ENCODE measurements at regions not wholly inside any gene's neighbourhood (a gene's known extent, or its start where the extent isn't known, plus 50 kb on each side); places are given as distances from the start of the nearest gene placed in this dataset.
A peak's percentile ranks its signal among the peaks of the same experiment; 100 is the strongest.

- Histone ChIP-seq H3K9me3 (ENCODE audit: insufficient read depth, low read depth, low read length) (no peaks in the 10 kb centered on the region), H2AFZ (ENCODE audit: insufficient read depth, low read length, poor library complexity) (no peak overlapping the region), H3K79me2 (ENCODE audit: control insufficient read depth, insufficient read depth, low read length, poor library complexity) (no peaks in the 10 kb centered on the region), H3K4ac (ENCODE audit: low read depth, low read length) (no peak overlapping the region), H3K23ac (ENCODE audit: low read length) (no peak overlapping the region), H2BK5ac (ENCODE audit: low read depth, low read length, poor library complexity) (no peak overlapping the region), H4K8ac (ENCODE audit: low read depth, low read length) (no peak overlapping the region), H3K27me3 (ENCODE audit: insufficient read depth, low read length) (no peaks in the 10 kb centered on the region), H4K91ac (ENCODE audit: low read depth, low read length) (no peak overlapping the region), H4K12ac (ENCODE audit: low read depth, low read length) (no peak overlapping the region), H2BK120ac (ENCODE audit: insufficient read depth, low read length, poor library complexity) (no peak overlapping the region), H3K36me3 (ENCODE audit: control insufficient read depth in 1 of 2, insufficient read depth in 2 of 2, low read length in 2 of 2) (no peaks in the 10 kb centered on the region), H3K14ac (ENCODE audit: low read length) (no peak overlapping the region), H2BK12ac (ENCODE audit: low read length) (no peak overlapping the region), H3K9ac (ENCODE audit: low read length) (no peak overlapping the region), H3K4me3 (ENCODE audit: low read depth, low read length) (peak overlapping the region; percentile 63), H3K79me1 (ENCODE audit: low read length) (peaks cover 2% of the 10 kb centered on the region), H3K18ac (ENCODE audit: low read length) (no peak overlapping the region), H3K4me2 (ENCODE audit: low read length) (no peak overlapping the region), H3K4me1 (ENCODE audit: control insufficient read depth in 1 of 2, insufficient read depth in 2 of 2, low read length in 2 of 2) (no peaks in the 10 kb centered on the region), H2AK5ac (ENCODE audit: low read length) (no peak overlapping the region), H3K27ac (ENCODE audit: low read depth, low read length) (no peak overlapping the region)
- no peak for DNase-seq
- no CpG with 5 or more reads among the region's 7 CpGs for WGBS (ENCODE audit: extremely low coverage, insufficient coverage, insufficient read length)
Measured at GRCh38 chr12:4147031-4147481, 126.5 kb upstream of the CCND2 start.

- Histone ChIP-seq H2BK5ac (ENCODE audit: low read depth, low read length, poor library complexity) (no peak overlapping the region), H2AK5ac (ENCODE audit: low read length) (no peak overlapping the region), H3K27me3 (ENCODE audit: insufficient read depth, low read length) (no peaks in the 10 kb centered on the region), H3K36me3 (ENCODE audit: control insufficient read depth in 1 of 2, insufficient read depth in 2 of 2, low read length in 2 of 2) (no peaks in the 10 kb centered on the region), H4K8ac (ENCODE audit: low read depth, low read length) (no peak overlapping the region), H3K4me1 (ENCODE audit: control insufficient read depth in 1 of 2, insufficient read depth in 2 of 2, low read length in 2 of 2) (peaks cover 2 to 4% of the 10 kb centered on the region in 2 experiments), H3K4me2 (ENCODE audit: low read length) (no peak overlapping the region), H4K91ac (ENCODE audit: low read depth, low read length) (no peak overlapping the region), H4K12ac (ENCODE audit: low read depth, low read length) (no peak overlapping the region), H3K27ac (ENCODE audit: low read depth, low read length) (no peak overlapping the region), H2BK120ac (ENCODE audit: insufficient read depth, low read length, poor library complexity) (no peak overlapping the region), H3K9me3 (ENCODE audit: insufficient read depth, low read depth, low read length) (no peaks in the 10 kb centered on the region), H3K4me3 (ENCODE audit: low read depth, low read length) (no peak overlapping the region), H3K23ac (ENCODE audit: low read length) (no peak overlapping the region), H3K14ac (ENCODE audit: low read length) (no peak overlapping the region), H3K79me1 (ENCODE audit: low read length) (peaks cover 2% of the 10 kb centered on the region), H3K9ac (ENCODE audit: low read length) (no peak overlapping the region), H3K18ac (ENCODE audit: low read length) (no peak overlapping the region), H2AFZ (ENCODE audit: insufficient read depth, low read length, poor library complexity) (no peak overlapping the region), H3K4ac (ENCODE audit: low read depth, low read length) (no peak overlapping the region), H3K79me2 (ENCODE audit: control insufficient read depth, insufficient read depth, low read length, poor library complexity) (no peaks in the 10 kb centered on the region), H2BK12ac (ENCODE audit: low read length) (no peak overlapping the region)
- WGBS (ENCODE audit: extremely low coverage, insufficient coverage, insufficient read length) = no CpG with 5 or more reads among the region's 15 CpGs
- DNase-seq = no peak
Measured at GRCh38 chr12:4145990-4146859, 127.3 kb upstream of the CCND2 start.

- Histone ChIP-seq H3K9me3 (ENCODE audit: insufficient read depth, low read depth, low read length) (no peaks in the 10 kb centered on the region), H4K91ac (ENCODE audit: low read depth, low read length) (no peak overlapping the region), H2BK120ac (ENCODE audit: insufficient read depth, low read length, poor library complexity) (no peak overlapping the region), H3K4me3 (ENCODE audit: low read depth, low read length) (no peak overlapping the region), H4K12ac (ENCODE audit: low read depth, low read length) (no peak overlapping the region), H3K4me1 (ENCODE audit: control insufficient read depth in 1 of 2, insufficient read depth in 2 of 2, low read length in 2 of 2) (peaks cover 9 to 12% of the 10 kb centered on the region in 2 experiments), H3K23ac (ENCODE audit: low read length) (no peak overlapping the region), H3K27me3 (ENCODE audit: insufficient read depth, low read length) (no peaks in the 10 kb centered on the region), H2BK12ac (ENCODE audit: low read length) (no peak overlapping the region), H2BK5ac (ENCODE audit: low read depth, low read length, poor library complexity) (no peak overlapping the region), H3K79me1 (ENCODE audit: low read length) (peaks cover 3% of the 10 kb centered on the region), H3K14ac (ENCODE audit: low read length) (no peak overlapping the region), H2AK5ac (ENCODE audit: low read length) (no peak overlapping the region), H3K79me2 (ENCODE audit: control insufficient read depth, insufficient read depth, low read length, poor library complexity) (no peaks in the 10 kb centered on the region), H3K27ac (ENCODE audit: low read depth, low read length) (no peak overlapping the region), H4K8ac (ENCODE audit: low read depth, low read length) (no peak overlapping the region), H3K18ac (ENCODE audit: low read length) (no peak overlapping the region), H3K4ac (ENCODE audit: low read depth, low read length) (no peak overlapping the region), H3K36me3 (ENCODE audit: control insufficient read depth in 1 of 2, insufficient read depth in 2 of 2, low read length in 2 of 2) (no peaks in the 10 kb centered on the region), H3K4me2 (ENCODE audit: low read length) (no peak overlapping the region), H3K9ac (ENCODE audit: low read length) (no peak overlapping the region), H2AFZ (ENCODE audit: insufficient read depth, low read length, poor library complexity) (no peak overlapping the region)
- WGBS (ENCODE audit: extremely low coverage, insufficient coverage, insufficient read length) = no CpG with 5 or more reads among the region's 2 CpGs
- DNase-seq = peak; percentile 34 to 76
Measured at GRCh38 chr12:4144676-4145075, 128.9 kb upstream of the CCND2 start.

- Histone ChIP-seq H4K8ac (ENCODE audit: low read depth, low read length) (no peak overlapping the region), H2BK120ac (ENCODE audit: insufficient read depth, low read length, poor library complexity) (no peak overlapping the region), H4K91ac (ENCODE audit: low read depth, low read length) (no peak overlapping the region), H3K4ac (ENCODE audit: low read depth, low read length) (no peak overlapping the region), H3K79me1 (ENCODE audit: low read length) (peaks cover 3% of the 10 kb centered on the region), H2BK5ac (ENCODE audit: low read depth, low read length, poor library complexity) (no peak overlapping the region), H2BK12ac (ENCODE audit: low read length) (no peak overlapping the region), H3K18ac (ENCODE audit: low read length) (no peak overlapping the region), H4K12ac (ENCODE audit: low read depth, low read length) (no peak overlapping the region), H3K4me2 (ENCODE audit: low read length) (no peak overlapping the region), H2AFZ (ENCODE audit: insufficient read depth, low read length, poor library complexity) (no peak overlapping the region), H3K36me3 (ENCODE audit: control insufficient read depth in 1 of 2, insufficient read depth in 2 of 2, low read length in 2 of 2) (no peaks in the 10 kb centered on the region), H2AK5ac (ENCODE audit: low read length) (no peak overlapping the region), H3K27me3 (ENCODE audit: insufficient read depth, low read length) (no peaks in the 10 kb centered on the region), H3K27ac (ENCODE audit: low read depth, low read length) (no peak overlapping the region), H3K4me3 (ENCODE audit: low read depth, low read length) (no peak overlapping the region), H3K14ac (ENCODE audit: low read length) (no peak overlapping the region), H3K23ac (ENCODE audit: low read length) (no peak overlapping the region), H3K4me1 (ENCODE audit: control insufficient read depth in 1 of 2, insufficient read depth in 2 of 2, low read length in 2 of 2) (peaks cover 9 to 12% of the 10 kb centered on the region in 2 experiments), H3K9ac (ENCODE audit: low read length) (no peak overlapping the region), H3K9me3 (ENCODE audit: insufficient read depth, low read depth, low read length) (no peaks in the 10 kb centered on the region), H3K79me2 (ENCODE audit: control insufficient read depth, insufficient read depth, low read length, poor library complexity) (no peaks in the 10 kb centered on the region)
- no CpG with 5 or more reads among the region's 6 CpGs for WGBS (ENCODE audit: extremely low coverage, insufficient coverage, insufficient read length)
- DNase-seq = peak in 1 of 2 donors; percentile 13
Measured at GRCh38 chr12:4143896-4144295, 129.7 kb upstream of the CCND2 start.
